B cell (primary cell): ENCODE measurements at regions not wholly inside any gene's neighbourhood (a gene's known extent, or its start where the extent isn't known, plus 50 kb on each side); places are given as distances from the start of the nearest gene placed in this dataset.

ENCODE experiments used
- ATAC-seq: fragments of 200-7000 bp; cut with Tn5 transposase; one replicate; pipeline ENCODE4 v1.10.0; 2021; ENCODE audit warnings: low read depth, mild to moderate bottlenecking, moderate number of reproducible peaks, moderate library complexity
- CTCF ChIA-PET: fragments of 350-600 bp; sonication (Branson Sonifier 250); formaldehyde crosslinking; loops from one replicate; lab custom pipeline; 2021; ENCODE audit warnings: antibody characterized with exemption, inconsistent platforms; lab: Charles Lee
- POLR2A ChIA-PET: fragments of 350-600 bp; sonication (Branson Sonifier 250); formaldehyde crosslinking; loops from one replicate; lab custom pipeline; 2021; ENCODE audit warnings: antibody characterized with exemption; lab: Charles Lee
- DNase-seq: peaks from one replicate; pipeline ENCODE4 v3.0.0; 2013
- H2AFZ ChIP-seq: 2 replicates; pipeline ENCODE4 v1.6.1; 2012; ENCODE audit warnings: mild to moderate bottlenecking, low read depth, low read length; ENCODE audit not compliant: insufficient read depth, poor library complexity, severe bottlenecking
- H3K27ac ChIP-seq, 2 donors: 1 replicate in 1 of 2; 2 replicates in 1 of 2; pipeline ENCODE4 v1.5.1; 2012 to 2013; ENCODE audit warnings: low read length in 2 of 2, mild to moderate bottlenecking in 2 of 2, moderate library complexity in 1 of 2
- H3K27me3 ChIP-seq, 4 experiments: fragments of 200-600 bp in 1 of 4; sonication (generic) in 1 of 4; replicated peaks in 1 of 4; 1 replicate in 2 of 4; 2 replicates in 2 of 4; pipeline versions ENCODE4 v1.6.1 to v1.7.0; 2013 to 2016; ENCODE audit warnings: low read length in 3 of 4, mild to moderate bottlenecking in 2 of 4, mixed read lengths in 1 of 4, moderate library complexity in 1 of 4; ENCODE audit not compliant: insufficient read depth in 4 of 4, control insufficient read depth in 3 of 4; ENCODE audit errors: control extremely low read depth in 1 of 4
- H3K36me3 ChIP-seq, 2 experiments: replicated peaks in 1 of 2; 1 replicate in 1 of 2; 2 replicates in 1 of 2; pipeline versions ENCODE4 v1.6.1 to v1.7.1; 2013; ENCODE audit warnings: low read length in 1 of 2; ENCODE audit not compliant: insufficient read depth in 2 of 2, control insufficient read depth in 1 of 2; ENCODE audit errors: control extremely low read depth in 1 of 2, extremely low read depth in 1 of 2
- H3K4me1 ChIP-seq, 2 donors: fragments of 200-600 bp in 1 of 2; sonication (generic) in 1 of 2; 1 replicate in 1 of 2; 2 replicates in 1 of 2; pipeline versions ENCODE4 v1.5.1 to v1.6.1; 2013 to 2017; ENCODE audit warnings: low read length in 2 of 2; ENCODE audit not compliant: control insufficient read depth in 2 of 2, insufficient read depth in 2 of 2
- H3K4me2 ChIP-seq: replicated peaks from 2 replicates; pipeline ENCODE3; 2012; ENCODE audit warnings: mild to moderate bottlenecking, low read depth, low read length; ENCODE audit not compliant: poor library complexity, severe bottlenecking
- H3K4me3 ChIP-seq, 5 experiments: fragments of 200-600 bp in 1 of 5; sonication (generic) in 1 of 5; 1 replicate in 3 of 5; 2 replicates in 2 of 5; pipeline versions ENCODE4 v1.5.1 to v1.7.0; 2011 to 2016; ENCODE audit warnings: low read length in 4 of 5, mild to moderate bottlenecking in 4 of 5, low read depth in 2 of 5, control low read depth in 1 of 5, moderate library complexity in 1 of 5; ENCODE audit not compliant: insufficient read depth in 1 of 5; ENCODE audit errors: control extremely low read depth in 1 of 5, extremely low read depth in 1 of 5
- H3K79me2 ChIP-seq: fragments of 200-600 bp; sonication (generic); one replicate; pipeline ENCODE4 v1.6.0; 2016; ENCODE audit warnings: low read length; ENCODE audit not compliant: control insufficient read depth, insufficient read depth
- H3K9ac ChIP-seq: fragments of 200-600 bp; sonication (generic); 2 replicates; pipeline ENCODE4 v1.6.1; 2017; ENCODE audit warnings: mild to moderate bottlenecking, low read length, moderate library complexity
- H3K9me3 ChIP-seq, 3 donors: one replicate each; pipeline versions ENCODE4 v1.6.1 to v1.7.1; 2013; ENCODE audit warnings: low read length in 2 of 3; ENCODE audit not compliant: control insufficient read depth in 2 of 3, insufficient read depth in 1 of 3; ENCODE audit errors: control extremely low read depth in 1 of 3
- H4K20me1 ChIP-seq: 2 replicates; pipeline ENCODE4 v1.6.0; 2012; ENCODE audit warnings: mild to moderate bottlenecking, low read length; ENCODE audit not compliant: insufficient read depth, control insufficient read depth, poor library complexity, severe bottlenecking
- H3K27ac Mint-ChIP-seq: one replicate; pipeline ENCODE4 v1.8.0; 2021; ENCODE audit warnings: mixed read lengths
- H3K27me3 Mint-ChIP-seq: one replicate; pipeline ENCODE4 v1.8.0; 2021; ENCODE audit warnings: mixed read lengths
- H3K4me1 Mint-ChIP-seq: one replicate; pipeline ENCODE4 v1.8.0; 2021; ENCODE audit warnings: mixed read lengths
- H3K4me3 Mint-ChIP-seq: one replicate; pipeline ENCODE4 v1.8.0; 2021; ENCODE audit warnings: mixed read lengths
- H3K9me3 Mint-ChIP-seq: one replicate; pipeline ENCODE4 v1.8.0; 2022; ENCODE audit warnings: mixed read lengths; ENCODE audit not compliant: insufficient read depth
- EZH2 ChIP-seq: IDR thresholded peaks from 2 replicates; pipeline ENCODE4 v1.6.1; 2012; ENCODE audit warnings: borderline replicate concordance, low read depth, mild to moderate bottlenecking, moderate library complexity, low read length; ENCODE audit not compliant: insufficient read depth, poor library complexity, severe bottlenecking
- WGBS: methylation state at CpG from one replicate; pipeline ENCODE4 v1.1.5; 2013; ENCODE audit warnings: missing lambda C conversion rate; ENCODE audit not compliant: insufficient coverage; 5-methylcytosine and 5-hydroxymethylcytosine counted together
- intact Hi-C: fragments of 100-400 bp; cut with micrococcal nuclease; formaldehyde crosslinking; loops from one replicate; pipeline ENCODE4 v1.10.0; 2022
- TF ChIP-seq, protein P1 (sequence below): fragments of 200-600 bp; IDR thresholded peaks from one replicate; pipeline ENCODE4 v1.8.0; 2022; ENCODE audit warnings: antibody characterized with exemption, mild to moderate bottlenecking

DNA sequence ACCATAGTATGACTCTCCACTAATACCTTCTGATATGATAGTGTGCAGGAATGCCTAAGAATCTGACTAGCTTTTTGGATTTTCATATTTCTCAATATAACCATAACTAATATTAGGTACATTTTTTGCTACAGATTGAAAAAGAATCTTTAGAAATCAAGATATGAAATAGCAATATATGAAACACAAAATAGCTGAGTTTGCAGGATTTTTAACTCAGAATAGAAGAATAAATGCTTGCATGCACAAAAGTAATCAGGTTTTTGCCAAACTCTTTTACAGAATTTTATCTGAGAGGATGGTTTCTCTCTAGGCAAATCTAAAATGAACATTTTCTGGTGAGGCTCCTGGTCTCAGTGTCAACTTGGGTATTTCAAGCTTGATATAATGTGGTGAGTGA is 402.6 kb downstream of the TMEM232 start:
- Histone ChIP-seq H3K4me1 (no peaks in the 10 kb centered on the region), H3K4me2 (no peak overlapping the region), H3K36me3 (no peaks in the 10 kb centered on the region), H2AFZ (no peak overlapping the region), H3K4me3 (no peak overlapping the region), H3K9me3 (no peaks in the 10 kb centered on the region), H4K20me1 (no peaks in the 10 kb centered on the region), H3K27me3 (no peaks in the 10 kb centered on the region), H3K79me2 (no peaks in the 10 kb centered on the region), H3K27ac (no peak overlapping the region), H3K9ac (no peak overlapping the region)
- ChIA-PET POLR2A (no interaction called here), CTCF (no interaction called here)
- ATAC-seq: no peak
- DNase-seq: no peak
- Mint-ChIP-seq H3K27ac (no peak overlapping the region), H3K9me3 (no peaks in the 10 kb centered on the region), H3K4me3 (no peak overlapping the region), H3K27me3 (no peaks in the 10 kb centered on the region), H3K4me1 (no peaks in the 10 kb centered on the region)
- intact Hi-C loops: no loop called here
- TF ChIP-seq, protein P1, sequence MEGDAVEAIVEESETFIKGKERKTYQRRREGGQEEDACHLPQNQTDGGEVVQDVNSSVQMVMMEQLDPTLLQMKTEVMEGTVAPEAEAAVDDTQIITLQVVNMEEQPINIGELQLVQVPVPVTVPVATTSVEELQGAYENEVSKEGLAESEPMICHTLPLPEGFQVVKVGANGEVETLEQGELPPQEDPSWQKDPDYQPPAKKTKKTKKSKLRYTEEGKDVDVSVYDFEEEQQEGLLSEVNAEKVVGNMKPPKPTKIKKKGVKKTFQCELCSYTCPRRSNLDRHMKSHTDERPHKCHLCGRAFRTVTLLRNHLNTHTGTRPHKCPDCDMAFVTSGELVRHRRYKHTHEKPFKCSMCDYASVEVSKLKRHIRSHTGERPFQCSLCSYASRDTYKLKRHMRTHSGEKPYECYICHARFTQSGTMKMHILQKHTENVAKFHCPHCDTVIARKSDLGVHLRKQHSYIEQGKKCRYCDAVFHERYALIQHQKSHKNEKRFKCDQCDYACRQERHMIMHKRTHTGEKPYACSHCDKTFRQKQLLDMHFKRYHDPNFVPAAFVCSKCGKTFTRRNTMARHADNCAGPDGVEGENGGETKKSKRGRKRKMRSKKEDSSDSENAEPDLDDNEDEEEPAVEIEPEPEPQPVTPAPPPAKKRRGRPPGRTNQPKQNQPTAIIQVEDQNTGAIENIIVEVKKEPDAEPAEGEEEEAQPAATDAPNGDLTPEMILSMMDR: no peak
- no peak for TF ChIP-seq EZH2

DNA sequence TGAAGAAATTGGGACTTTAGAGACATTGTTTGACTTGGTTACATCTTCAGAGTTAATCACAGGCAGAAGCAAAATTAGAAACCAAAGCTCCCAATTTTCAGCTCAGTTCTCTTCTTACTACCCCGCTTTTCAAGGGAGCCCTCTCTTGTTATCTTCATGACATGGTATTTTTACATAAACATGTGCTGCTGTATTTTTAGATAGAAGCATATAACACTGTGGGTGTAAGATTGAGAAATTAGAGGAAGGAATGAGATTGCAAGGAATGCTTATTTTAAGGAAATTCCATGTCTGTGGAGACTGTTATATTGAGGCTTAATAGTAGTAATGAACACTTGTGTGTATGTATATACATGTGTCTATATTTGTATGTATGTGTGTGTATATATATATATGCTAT is 401.6 kb downstream of the TMEM232 start:
- Histone ChIP-seq H3K27ac (no peak overlapping the region), H3K4me2 (no peak overlapping the region), H3K9ac (no peak overlapping the region), H3K9me3 (no peaks in the 10 kb centered on the region), H3K4me3 (no peak overlapping the region), H3K27me3 (no peaks in the 10 kb centered on the region), H4K20me1 (no peaks in the 10 kb centered on the region), H2AFZ (no peak overlapping the region), H3K36me3 (no peaks in the 10 kb centered on the region), H3K4me1 (no peaks in the 10 kb centered on the region), H3K79me2 (no peaks in the 10 kb centered on the region)
- Mint-ChIP-seq H3K27ac (no peak overlapping the region), H3K27me3 (no peaks in the 10 kb centered on the region), H3K4me3 (no peak overlapping the region), H3K4me1 (no peaks in the 10 kb centered on the region), H3K9me3 (no peaks in the 10 kb centered on the region)
- POLR2A ChIA-PET: no interaction called here
- no peak for ATAC-seq
- WGBS: no CpG with 5 or more reads among the region's 1 CpG
- TF ChIP-seq, protein P1: no peak
- TF ChIP-seq EZH2: no peak
- intact Hi-C loops: no loop called here
- no peak for DNase-seq
- CTCF ChIA-PET: interaction anchor here (0.5 kb wide), 1 partner anchor 729 kb away, joined by 3 read pairs; no protein-coding TSS in a partner anchor
